ENCODE measurements at regions not wholly inside any gene's neighbourhood (a gene's known extent, or its start where the extent isn't known, plus 50 kb on each side); places are given as distances from the start of the nearest gene placed in this dataset.
"Not testable (repeated sequence)": the region's sequence is repeated elsewhere in the genome, so short reads cannot be mapped to it uniquely, and the experiment has no call there.

- DNase-seq (ENCODE audit: low read depth, low spot score) = no peak
- no peak overlapping the region for H3K4me3 ChIP-seq (ENCODE audit: low read length)
Measured at GRCh38 chr17:6893382-6894205, 62.1 kb upstream of the TEKT1 start.

GRCh38 chr17:6894206-6894528 lies 62.6 kb upstream of the TEKT1 start:
- peak; percentile 10 for DNase-seq (ENCODE audit: low read depth, low spot score)
- H3K4me3 ChIP-seq (ENCODE audit: low read length) = no peak overlapping the region

- DNase-seq (ENCODE audit: low read depth, low spot score) = no peak
- H3K4me3 ChIP-seq (ENCODE audit: low read length) = no peak overlapping the region
Measured at GRCh38 chr17:6901086-6901485, 69.6 kb upstream of the TEKT1 start.

- no peak overlapping the region for H3K4me3 ChIP-seq (ENCODE audit: low read length)
- DNase-seq (ENCODE audit: low read depth, low spot score) = no peak
Measured at GRCh38 chr17:6903326-6903900, 71.9 kb upstream of the TEKT1 start.

GRCh38 chr17:6908807-6909206 lies 77.3 kb upstream of the TEKT1 start:
- DNase-seq (ENCODE audit: low read depth, low spot score) = no peak
- no peak overlapping the region for H3K4me3 ChIP-seq (ENCODE audit: low read length)

- DNase-seq (ENCODE audit: low read depth, low spot score) = peak; percentile 53
- no peak overlapping the region for H3K4me3 ChIP-seq (ENCODE audit: low read length)
Measured at GRCh38 chr17:6910987-6911603, 79.6 kb upstream of the TEKT1 start.

- no peak overlapping the region for H3K4me3 ChIP-seq (ENCODE audit: low read length)
- DNase-seq (ENCODE audit: low read depth, low spot score) = peak; percentile 28
Measured at GRCh38 chr17:6912110-6913051, 80.9 kb upstream of the TEKT1 start.

- no peak overlapping the region; the same call in 1 of the 2 replicates for H3K4me3 ChIP-seq (ENCODE audit: low read length)
- DNase-seq (ENCODE audit: low read depth, low spot score) = peak; percentile 66
Measured at GRCh38 chr17:6913608-6914443, 82.0 kb upstream of the ALOX12 start.

- no peak overlapping the region for H3K4me3 ChIP-seq (ENCODE audit: low read length)
- peak; percentile 41 for DNase-seq (ENCODE audit: low read depth, low spot score)
Measured at GRCh38 chr17:6914711-6915110, 81.1 kb upstream of the ALOX12 start.

- H3K4me3 ChIP-seq (ENCODE audit: low read length) = no peak overlapping the region
- DNase-seq (ENCODE audit: low read depth, low spot score) = no peak
Measured at GRCh38 chr17:6915620-6916019, 80.2 kb upstream of the ALOX12 start.

- no peak for DNase-seq (ENCODE audit: low read depth, low spot score)
- no peak overlapping the region for H3K4me3 ChIP-seq (ENCODE audit: low read length)
Measured at GRCh38 chr17:6919158-6919557, 76.7 kb upstream of the ALOX12 start.

- H3K4me3 ChIP-seq (ENCODE audit: low read length) = no peak overlapping the region
- DNase-seq (ENCODE audit: low read depth, low spot score) = no peak
Measured at GRCh38 chr17:6923385-6923784, 72.5 kb upstream of the ALOX12 start.

- H3K4me3 ChIP-seq (ENCODE audit: low read length) = no peak overlapping the region
- peak; percentile 70 for DNase-seq (ENCODE audit: low read depth, low spot score)
Measured at GRCh38 chr17:6924208-6924607, 71.6 kb upstream of the ALOX12 start.

GRCh38 chr17:6926667-6927066 lies 69.2 kb upstream of the ALOX12 start:
- DNase-seq (ENCODE audit: low read depth, low spot score) = no peak

GRCh38 chr17:6927290-6928126 lies 68.3 kb upstream of the ALOX12 start:
- no peak overlapping the region for H3K4me3 ChIP-seq (ENCODE audit: low read length)
- DNase-seq (ENCODE audit: low read depth, low spot score) = no peak

More at GRCh38 chr17:6926667-6927066, 69.2 kb upstream of the ALOX12 start:
- H3K4me3 ChIP-seq (ENCODE audit: low read length) = no peak overlapping the region

GRCh38 chr17:6928193-6928592 lies 67.7 kb upstream of the ALOX12 start:
- no peak overlapping the region for H3K4me3 ChIP-seq (ENCODE audit: low read length)
- DNase-seq (ENCODE audit: low read depth, low spot score) = no peak

GRCh38 chr17:6930749-6931148 lies 65.1 kb upstream of the ALOX12 start:
- H3K4me3 ChIP-seq (ENCODE audit: low read length) = no peak overlapping the region
- DNase-seq (ENCODE audit: low read depth, low spot score) = no peak

- DNase-seq (ENCODE audit: low read depth, low spot score); H3K4me3 ChIP-seq (ENCODE audit: low read length): not testable (repeated sequence)
Measured at GRCh38 chr17:6934544-6934943, 61.3 kb upstream of the ALOX12 start.

Measured in Jurkat, Clone E6-1 (cell line).